ENCODE measurements at regions not wholly inside any gene's neighbourhood (a gene's known extent, or its start where the extent isn't known, plus 50 kb on each side); places are given as distances from the start of the nearest gene placed in this dataset.

DNA sequence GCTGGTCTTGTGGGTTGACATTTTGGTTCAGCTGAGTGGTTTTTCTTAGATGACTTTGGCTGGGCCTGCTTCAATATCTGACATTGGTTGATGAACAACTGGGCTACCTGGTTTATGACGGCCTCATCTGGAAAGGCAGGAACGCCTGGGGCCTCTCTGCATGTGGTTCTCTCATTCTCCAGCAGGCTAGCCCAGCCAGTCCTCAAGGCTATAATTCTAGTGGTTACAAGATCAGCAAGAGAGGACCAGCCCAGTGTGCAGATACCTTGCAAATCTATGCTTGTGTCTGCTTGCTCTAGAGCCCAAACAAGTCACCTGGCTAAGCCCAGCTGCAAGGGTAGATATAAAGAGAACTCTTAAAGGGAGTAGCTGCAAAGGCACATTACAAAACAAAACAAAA lies 214.2 kb upstream of the PUDP start:
- TF ChIP-seq EP300 (IDR thresholded peaks at IDR 0.05), result no peak
- TF ChIP-seq, protein P1, sequence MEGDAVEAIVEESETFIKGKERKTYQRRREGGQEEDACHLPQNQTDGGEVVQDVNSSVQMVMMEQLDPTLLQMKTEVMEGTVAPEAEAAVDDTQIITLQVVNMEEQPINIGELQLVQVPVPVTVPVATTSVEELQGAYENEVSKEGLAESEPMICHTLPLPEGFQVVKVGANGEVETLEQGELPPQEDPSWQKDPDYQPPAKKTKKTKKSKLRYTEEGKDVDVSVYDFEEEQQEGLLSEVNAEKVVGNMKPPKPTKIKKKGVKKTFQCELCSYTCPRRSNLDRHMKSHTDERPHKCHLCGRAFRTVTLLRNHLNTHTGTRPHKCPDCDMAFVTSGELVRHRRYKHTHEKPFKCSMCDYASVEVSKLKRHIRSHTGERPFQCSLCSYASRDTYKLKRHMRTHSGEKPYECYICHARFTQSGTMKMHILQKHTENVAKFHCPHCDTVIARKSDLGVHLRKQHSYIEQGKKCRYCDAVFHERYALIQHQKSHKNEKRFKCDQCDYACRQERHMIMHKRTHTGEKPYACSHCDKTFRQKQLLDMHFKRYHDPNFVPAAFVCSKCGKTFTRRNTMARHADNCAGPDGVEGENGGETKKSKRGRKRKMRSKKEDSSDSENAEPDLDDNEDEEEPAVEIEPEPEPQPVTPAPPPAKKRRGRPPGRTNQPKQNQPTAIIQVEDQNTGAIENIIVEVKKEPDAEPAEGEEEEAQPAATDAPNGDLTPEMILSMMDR (IDR thresholded peaks at IDR 0.05), result no peak
- no peak for TF ChIP-seq POLR2A (IDR thresholded peaks at IDR 0.05)
